PC-9 (cell line): ENCODE measurements at regions not wholly inside any gene's neighbourhood (a gene's known extent, or its start where the extent isn't known, plus 50 kb on each side); places are given as distances from the start of the nearest gene placed in this dataset.

Experiments
- BruUV-seq: library from RNA; stranded (reverse); fragments of 400-500 nt; replicated peaks from 2 replicates; lab custom pipeline; 2021; lab: Mats Ljungman, UMichigan
- CTCF ChIA-PET: fragments of 300-600 bp; sonication (Branson Sonifier 250); formaldehyde crosslinking; loops from one replicate; lab custom pipeline; 2022; ENCODE audit warnings: antibody characterized with exemption; lab: Charles Lee
- POLR2A ChIA-PET: fragments of 300-600 bp; sonication (Branson Sonifier 250); formaldehyde crosslinking; loops from one replicate; lab custom pipeline; 2022; ENCODE audit warnings: antibody characterized with exemption; ENCODE audit not compliant: unreplicated experiment; lab: Charles Lee
- DNase-seq, 2 experiments: peaks; one replicate each; pipeline versions ENCODE4 v3.0.0 to v3.0.0-alpha.2; 2015 to 2022; ENCODE audit warnings: mixed read lengths in 1 of 2
- H2AFZ ChIP-seq: fragments of 200-600 bp; sonication (generic); 2 replicates; pipeline ENCODE4 v1.8.1; 2017; ENCODE audit warnings: antibody characterized with exemption
- H3F3A ChIP-seq: fragments of 200-600 bp; sonication (generic); 2 replicates; pipeline ENCODE4 v1.8.1; 2017; ENCODE audit warnings: antibody characterized with exemption, mild to moderate bottlenecking, low read depth; ENCODE audit not compliant: insufficient read depth
- H3K27ac ChIP-seq: fragments of 200-600 bp; sonication (generic); 2 replicates; pipeline ENCODE4 v1.6.1; 2016; ENCODE audit warnings: mixed run types
- H3K27me3 ChIP-seq: fragments of 200-600 bp; sonication (generic); 2 replicates; pipeline ENCODE4 v1.6.1; 2016; ENCODE audit warnings: low read depth, mixed run types; ENCODE audit not compliant: insufficient read depth
- H3K36me3 ChIP-seq: fragments of 200-600 bp; sonication (generic); 2 replicates; pipeline ENCODE4 v1.6.1; 2016; ENCODE audit warnings: low read depth, mixed run types
- H3K4me1 ChIP-seq: fragments of 200-600 bp; sonication (generic); replicated peaks from 2 replicates; pipeline ENCODE4 v1.6.1; 2016; ENCODE audit warnings: mixed run types; ENCODE audit not compliant: insufficient read depth
- H3K4me2 ChIP-seq: fragments of 200-600 bp; sonication (generic); 2 replicates; pipeline ENCODE4 v1.6.1; 2017; ENCODE audit warnings: mixed run types
- H3K4me3 ChIP-seq: fragments of 200-600 bp; sonication (generic); 2 replicates; pipeline ENCODE4 v1.6.1; 2016; ENCODE audit warnings: mixed run types
- H3K79me2 ChIP-seq: fragments of 200-600 bp; sonication (generic); 2 replicates; pipeline ENCODE4 v1.6.1; 2017; ENCODE audit warnings: low read depth, mixed run types
- H3K9me2 ChIP-seq: fragments of 200-600 bp; sonication (generic); 2 replicates; pipeline ENCODE4 v1.8.1; 2017; ENCODE audit warnings: mild to moderate bottlenecking; ENCODE audit not compliant: insufficient read depth
- H3K9me3 ChIP-seq: fragments of 200-600 bp; sonication (generic); 2 replicates; pipeline ENCODE4 v1.8.1; 2016; ENCODE audit warnings: low read depth; ENCODE audit not compliant: insufficient read depth
- H4K20me1 ChIP-seq: fragments of 200-600 bp; sonication (generic); 2 replicates; pipeline ENCODE4 v1.8.1; 2017; ENCODE audit not compliant: insufficient read depth
- CTCF ChIP-seq: fragments of 200-600 bp; sonication (generic); conservative IDR thresholded peaks from 2 replicates; pipeline ENCODE4 v1.6.1; 2017; ENCODE audit warnings: mixed run types, antibody characterized with exemption, mild to moderate bottlenecking, moderate library complexity
- EZH2 ChIP-seq: fragments of 200-600 bp; sonication (generic); IDR thresholded peaks from 2 replicates; pipeline ENCODE4 v1.8.0; 2017; ENCODE audit warnings: antibody characterized with exemption, low read depth
- intact Hi-C: fragments of 100-400 bp; cut with micrococcal nuclease; formaldehyde crosslinking; loops from one replicate; pipeline ENCODE4 v1.10.0; 2022; ENCODE audit not compliant: unreplicated experiment

GRCh38 chr13:48798180-48798579 lies 144.5 kb downstream of the CYSLTR2 start:
- ChIA-PET CTCF (no interaction called here), POLR2A (interaction anchor here (0.6 kb wide), 1 partner anchor 30 kb away, joined by 4 read pairs; no protein-coding TSS in a partner anchor)
- Histone ChIP-seq H3K9me3 (no peaks in the 10 kb centered on the region), H3K9me2 (no peaks in the 10 kb centered on the region), H3K27me3 (no peaks in the 10 kb centered on the region), H3K4me2 (no peak overlapping the region), H3K4me1 (no peaks in the 10 kb centered on the region), H3K79me2 (no peaks in the 10 kb centered on the region), H3K36me3 (no peaks in the 10 kb centered on the region), H2AFZ (no peak overlapping the region), H3K27ac (no peak overlapping the region), H4K20me1 (no peaks in the 10 kb centered on the region), H3F3A (no peaks in the 10 kb centered on the region), H3K4me3 (no peak overlapping the region)
- no TSS peak for BruUV-seq
- DNase-seq = no peak
- intact Hi-C loops = no loop called here
- TF ChIP-seq CTCF (no peak), EZH2 (no peak)

GRCh38 chr13:48801255-48801654 lies 147.5 kb downstream of the CYSLTR2 start:
- CTCF ChIA-PET = no interaction called here
- Histone ChIP-seq H3K79me2 (no peaks in the 10 kb centered on the region), H3F3A (no peaks in the 10 kb centered on the region), H3K9me2 (no peaks in the 10 kb centered on the region), H4K20me1 (no peaks in the 10 kb centered on the region), H3K4me3 (no peak overlapping the region), H2AFZ (no peak overlapping the region), H3K9me3 (no peaks in the 10 kb centered on the region), H3K4me2 (no peak overlapping the region), H3K36me3 (no peaks in the 10 kb centered on the region), H3K4me1 (no peaks in the 10 kb centered on the region), H3K27ac (no peak overlapping the region), H3K27me3 (0 out of 2 replicates have a peak, but pooled peaks cover 3% of the 10 kb centered on the region)
- no TSS peak for BruUV-seq
- DNase-seq = no peak
- POLR2A ChIA-PET = no interaction called here
- intact Hi-C loops = no loop called here
- TF ChIP-seq EZH2 = no peak

DNA sequence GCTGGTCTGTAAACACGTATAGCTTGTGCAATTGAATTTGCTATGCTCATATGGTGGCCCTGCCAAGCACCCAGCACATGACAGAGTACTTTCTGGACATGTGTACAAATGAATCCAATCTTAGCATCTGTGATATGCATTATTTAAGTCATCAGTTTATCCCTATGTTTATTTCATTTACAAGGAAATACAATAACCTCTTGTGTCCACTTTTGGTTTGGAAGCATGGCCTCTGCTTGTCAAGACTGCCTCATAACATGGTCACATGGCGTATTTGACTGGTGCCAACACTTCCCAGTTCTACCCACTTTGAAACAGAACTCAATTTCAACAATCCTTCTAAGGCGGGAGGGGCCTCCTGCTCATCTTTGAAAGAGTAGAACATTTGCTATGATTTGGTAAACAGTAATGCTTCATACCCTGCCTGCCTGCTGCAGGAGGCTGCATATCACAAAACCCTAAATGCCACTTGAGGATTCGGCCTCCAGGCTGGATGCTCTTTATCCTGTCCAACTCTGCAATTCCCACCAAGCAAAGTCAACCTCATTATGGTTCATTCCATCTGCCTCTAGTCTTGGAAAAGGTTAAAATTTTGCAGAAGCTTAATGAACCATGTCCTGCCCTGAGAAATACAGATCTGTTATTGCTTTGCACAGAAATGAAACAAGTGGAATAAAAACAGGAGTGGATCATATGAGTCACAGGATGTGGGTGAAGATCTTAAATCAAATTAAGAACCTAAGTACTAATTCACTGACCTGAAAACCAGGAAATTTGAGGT lies 151.3 kb downstream of the CYSLTR2 start:
- Histone ChIP-seq H3K27ac (no peak overlapping the region), H3K27me3 (0 out of 2 replicates have a peak, but pooled peaks cover 3% of the 10 kb centered on the region), H3K9me3 (no peaks in the 10 kb centered on the region), H3K9me2 (no peaks in the 10 kb centered on the region), H3K4me2 (no peak overlapping the region), H3K36me3 (no peaks in the 10 kb centered on the region), H2AFZ (no peak overlapping the region), H3K4me1 (no peaks in the 10 kb centered on the region), H3K79me2 (no peaks in the 10 kb centered on the region), H4K20me1 (no peaks in the 10 kb centered on the region), H3K4me3 (no peak overlapping the region), H3F3A (no peaks in the 10 kb centered on the region)
- POLR2A ChIA-PET = no interaction called here
- intact Hi-C loops = no loop called here
- DNase-seq = no peak
- TF ChIP-seq CTCF (no peak), EZH2 (no peak)
- BruUV-seq = no TSS peak
- CTCF ChIA-PET = no interaction called here
